ENCODE measurements at regions not wholly inside any gene's neighbourhood (a gene's known extent, or its start where the extent isn't known, plus 50 kb on each side); places are given as distances from the start of the nearest gene placed in this dataset.

DNA sequence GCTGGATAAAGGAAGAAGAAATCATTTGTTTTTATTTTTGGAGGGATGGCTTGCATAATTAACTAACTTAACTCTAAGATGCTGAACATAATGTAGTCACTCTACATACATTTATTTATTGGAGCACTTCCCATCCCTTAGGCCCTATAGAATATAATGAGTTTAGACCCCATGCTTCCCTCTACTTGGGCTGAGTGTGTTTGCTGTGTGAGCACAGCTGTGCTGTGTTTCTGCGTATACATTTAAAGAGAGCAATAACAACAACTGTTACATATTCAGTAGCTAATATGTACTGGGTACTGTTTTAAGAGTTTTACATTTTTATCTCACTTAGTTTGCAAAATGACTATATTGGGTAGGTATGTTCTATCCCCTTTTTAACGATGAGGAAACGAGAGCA is 736.6 kb upstream of the NRSN1 start:
- TF ChIP-seq, protein P1, sequence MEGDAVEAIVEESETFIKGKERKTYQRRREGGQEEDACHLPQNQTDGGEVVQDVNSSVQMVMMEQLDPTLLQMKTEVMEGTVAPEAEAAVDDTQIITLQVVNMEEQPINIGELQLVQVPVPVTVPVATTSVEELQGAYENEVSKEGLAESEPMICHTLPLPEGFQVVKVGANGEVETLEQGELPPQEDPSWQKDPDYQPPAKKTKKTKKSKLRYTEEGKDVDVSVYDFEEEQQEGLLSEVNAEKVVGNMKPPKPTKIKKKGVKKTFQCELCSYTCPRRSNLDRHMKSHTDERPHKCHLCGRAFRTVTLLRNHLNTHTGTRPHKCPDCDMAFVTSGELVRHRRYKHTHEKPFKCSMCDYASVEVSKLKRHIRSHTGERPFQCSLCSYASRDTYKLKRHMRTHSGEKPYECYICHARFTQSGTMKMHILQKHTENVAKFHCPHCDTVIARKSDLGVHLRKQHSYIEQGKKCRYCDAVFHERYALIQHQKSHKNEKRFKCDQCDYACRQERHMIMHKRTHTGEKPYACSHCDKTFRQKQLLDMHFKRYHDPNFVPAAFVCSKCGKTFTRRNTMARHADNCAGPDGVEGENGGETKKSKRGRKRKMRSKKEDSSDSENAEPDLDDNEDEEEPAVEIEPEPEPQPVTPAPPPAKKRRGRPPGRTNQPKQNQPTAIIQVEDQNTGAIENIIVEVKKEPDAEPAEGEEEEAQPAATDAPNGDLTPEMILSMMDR (conservative IDR thresholded peaks at IDR 0.05), result no peak
- no peak for TF ChIP-seq EZH2 (IDR thresholded peaks at IDR 0.05; ENCODE audit: low read depth)
